HFFc6 (cell line): ENCODE measurements at regions not wholly inside any gene's neighbourhood (a gene's known extent, or its start where the extent isn't known, plus 50 kb on each side); places are given as distances from the start of the nearest gene placed in this dataset.

Experiments
- DNase-seq: peaks from one replicate; pipeline ENCODE4 v3.0.0-alpha.2; 2018
- H3K27ac Mint-ChIP-seq: 2 replicates; pipeline ENCODE4 v1.8.0; 2020; ENCODE audit warnings: mild to moderate bottlenecking, mixed read lengths
- H3K27me3 Mint-ChIP-seq: 2 replicates; pipeline ENCODE4 v1.8.0; 2021; ENCODE audit warnings: mild to moderate bottlenecking, moderate library complexity, mixed read lengths; ENCODE audit not compliant: insufficient read depth
- H3K36me3 Mint-ChIP-seq: 2 replicates; pipeline ENCODE4 v1.8.0; 2021; ENCODE audit warnings: low read depth, mixed read lengths
- H3K4me1 Mint-ChIP-seq: 2 replicates; pipeline ENCODE4 v1.8.0; 2020; ENCODE audit warnings: low read depth, mixed read lengths
- H3K4me3 Mint-ChIP-seq: 2 replicates; pipeline ENCODE4 v1.8.0; 2020; ENCODE audit warnings: mild to moderate bottlenecking, moderate library complexity, mixed read lengths
- H3K9me3 Mint-ChIP-seq: 2 replicates; pipeline ENCODE4 v1.8.0; 2020; ENCODE audit warnings: mild to moderate bottlenecking, mixed read lengths
- TF ChIP-seq, protein P1 (sequence below): fragments of 200-600 bp; sonication (generic); IDR thresholded peaks from 2 replicates; pipeline ENCODE4 v1.5.0; 2021; ENCODE audit warnings: antibody characterized with exemption, mild to moderate bottlenecking

DNA sequence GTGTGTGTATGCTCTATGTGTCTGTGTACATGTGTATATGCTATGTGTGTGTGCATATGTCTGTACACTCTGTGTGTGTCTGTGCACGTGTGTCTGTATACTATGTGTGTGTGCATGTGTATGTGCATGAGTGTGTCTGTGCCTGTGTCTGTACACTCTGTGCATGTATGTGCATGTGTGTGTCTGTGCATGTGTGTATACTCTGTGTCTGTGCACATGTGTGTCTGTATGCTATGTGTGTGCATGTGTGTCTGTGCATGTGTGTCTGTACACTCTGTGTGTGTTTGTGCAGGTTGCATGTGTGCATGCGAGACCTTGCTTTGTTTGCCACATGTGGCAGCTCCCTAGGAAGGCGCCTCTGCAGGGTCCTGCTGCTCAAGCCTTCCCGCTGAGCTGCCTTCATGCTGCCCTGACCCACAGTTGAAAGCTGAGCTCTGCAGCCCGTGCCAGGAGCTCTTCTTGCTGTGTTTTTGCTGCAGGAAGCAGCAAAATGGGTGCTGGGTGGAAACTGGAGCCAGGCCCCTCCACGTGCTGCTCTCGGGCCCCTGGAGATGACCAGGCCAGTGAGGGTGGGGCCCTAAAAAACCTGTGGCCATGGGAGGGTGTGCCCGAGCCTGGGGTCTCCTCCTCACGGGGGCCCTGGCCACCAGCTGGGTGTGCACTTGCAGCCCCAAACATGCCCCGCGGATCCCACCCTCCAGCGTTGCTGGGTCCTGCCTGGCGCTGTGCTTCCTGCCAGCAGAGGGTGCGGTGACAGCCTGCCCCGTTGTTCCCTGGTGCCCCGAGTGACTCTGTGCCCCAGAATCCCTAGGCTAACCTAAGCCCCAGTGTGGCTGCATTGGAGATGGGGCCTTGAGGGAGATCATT is 109.1 kb downstream of the DACT2 start:
- no peaks in the 10 kb centered on the region for H3K4me1 Mint-ChIP-seq
- no peak overlapping the region for H3K27ac Mint-ChIP-seq

DNA sequence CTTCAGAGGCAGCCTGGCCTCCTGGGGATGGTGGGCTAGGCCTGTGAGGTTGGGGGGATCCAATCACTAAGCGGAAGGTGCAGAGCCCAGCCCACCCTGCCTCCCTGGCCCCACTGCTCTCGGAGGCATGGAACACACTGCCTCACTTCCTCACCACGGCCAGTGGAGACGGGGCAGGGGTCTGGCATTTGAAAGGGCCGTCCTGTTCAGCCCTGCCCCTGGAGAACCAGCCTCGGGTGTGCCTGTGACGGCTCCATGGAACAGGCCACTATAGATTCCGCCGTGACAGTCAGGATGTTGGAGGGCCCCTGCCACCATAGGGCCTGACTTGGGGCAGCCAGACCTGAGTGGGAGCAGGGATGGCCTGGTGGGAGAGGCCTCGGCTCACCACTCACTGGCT is 110.2 kb downstream of the DACT2 start:
- Mint-ChIP-seq H3K4me1 (no peaks in the 10 kb centered on the region), H3K27me3 (peaks cover 2% of the 10 kb centered on the region; the same call in 1 of the 2 replicates), H3K9me3 (peaks cover 52% of the 10 kb centered on the region), H3K4me3 (no peak overlapping the region), H3K27ac (no peak overlapping the region), H3K36me3 (peaks cover 6% of the 10 kb centered on the region; the same call in 1 of the 2 replicates)
- TF ChIP-seq, protein P1, sequence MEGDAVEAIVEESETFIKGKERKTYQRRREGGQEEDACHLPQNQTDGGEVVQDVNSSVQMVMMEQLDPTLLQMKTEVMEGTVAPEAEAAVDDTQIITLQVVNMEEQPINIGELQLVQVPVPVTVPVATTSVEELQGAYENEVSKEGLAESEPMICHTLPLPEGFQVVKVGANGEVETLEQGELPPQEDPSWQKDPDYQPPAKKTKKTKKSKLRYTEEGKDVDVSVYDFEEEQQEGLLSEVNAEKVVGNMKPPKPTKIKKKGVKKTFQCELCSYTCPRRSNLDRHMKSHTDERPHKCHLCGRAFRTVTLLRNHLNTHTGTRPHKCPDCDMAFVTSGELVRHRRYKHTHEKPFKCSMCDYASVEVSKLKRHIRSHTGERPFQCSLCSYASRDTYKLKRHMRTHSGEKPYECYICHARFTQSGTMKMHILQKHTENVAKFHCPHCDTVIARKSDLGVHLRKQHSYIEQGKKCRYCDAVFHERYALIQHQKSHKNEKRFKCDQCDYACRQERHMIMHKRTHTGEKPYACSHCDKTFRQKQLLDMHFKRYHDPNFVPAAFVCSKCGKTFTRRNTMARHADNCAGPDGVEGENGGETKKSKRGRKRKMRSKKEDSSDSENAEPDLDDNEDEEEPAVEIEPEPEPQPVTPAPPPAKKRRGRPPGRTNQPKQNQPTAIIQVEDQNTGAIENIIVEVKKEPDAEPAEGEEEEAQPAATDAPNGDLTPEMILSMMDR, result no peak
- DNase-seq, result no peak

More for the DNA sequence above, 109.1 kb downstream of the DACT2 start:
- peaks cover 2% of the 10 kb centered on the region; the same call in 1 of the 2 replicates for H3K27me3 Mint-ChIP-seq
- TF ChIP-seq, protein P1, result no peak
- DNase-seq, result no peak
- no peak overlapping the region for H3K4me3 Mint-ChIP-seq
- H3K9me3 Mint-ChIP-seq, result peaks cover 62% of the 10 kb centered on the region
- H3K36me3 Mint-ChIP-seq, result peaks cover 11% of the 10 kb centered on the region; the same call in 1 of the 2 replicates

DNA sequence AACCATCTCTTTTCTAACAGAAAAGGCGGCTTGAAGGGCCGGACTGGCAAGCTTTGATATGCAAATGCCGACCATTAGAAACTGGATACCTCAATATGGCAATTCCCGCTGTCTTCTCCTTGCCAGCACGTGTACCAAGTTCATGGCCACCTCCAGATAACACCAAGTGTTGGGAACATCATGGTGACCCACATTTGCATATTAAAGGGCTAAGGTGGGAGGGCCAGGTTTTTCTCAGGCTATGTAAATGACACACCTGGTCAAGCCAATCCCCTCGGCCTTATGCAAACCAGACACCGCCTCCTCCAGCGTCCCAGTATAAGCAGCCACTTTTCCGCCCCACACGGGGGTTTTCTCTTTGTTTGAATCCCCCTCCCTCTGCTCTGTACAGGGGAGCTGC is 110.7 kb downstream of the DACT2 start:
- peaks cover 50% of the 10 kb centered on the region for H3K9me3 Mint-ChIP-seq
- peaks cover 2% of the 10 kb centered on the region; the same call in 1 of the 2 replicates for H3K27me3 Mint-ChIP-seq
- H3K36me3 Mint-ChIP-seq, result peaks cover 6% of the 10 kb centered on the region; the same call in 1 of the 2 replicates
- H3K27ac Mint-ChIP-seq, result no peak overlapping the region
- TF ChIP-seq, protein P1, result no peak
- no peak for DNase-seq
- no peak overlapping the region for H3K4me3 Mint-ChIP-seq
- no peaks in the 10 kb centered on the region for H3K4me1 Mint-ChIP-seq

DNA sequence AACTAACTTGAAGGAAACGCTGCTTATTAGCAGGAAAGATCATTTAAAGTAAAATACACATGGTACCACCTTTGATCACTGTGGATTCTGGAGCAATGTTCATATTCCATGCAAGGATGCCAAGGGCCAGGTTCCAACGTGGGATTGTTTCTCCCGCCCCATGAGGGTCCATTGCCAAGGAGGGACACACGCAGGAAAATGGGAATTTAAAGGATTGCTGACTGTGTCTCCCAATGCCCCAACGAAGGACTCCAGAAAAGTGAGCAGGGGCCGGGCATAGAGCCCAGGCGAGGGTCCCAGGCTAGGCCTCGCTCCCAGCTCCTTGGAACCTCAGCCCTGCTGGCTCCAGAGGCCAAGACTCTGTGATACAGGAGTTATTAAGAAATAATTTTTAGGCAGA is 111.2 kb downstream of the DACT2 start:
- H3K27me3 Mint-ChIP-seq, result peaks cover under 1% of the 10 kb centered on the region; the same call in 1 of the 2 replicates
- no peak overlapping the region for H3K4me3 Mint-ChIP-seq
- no peak for DNase-seq
- TF ChIP-seq, protein P1, result no peak
- no peaks in the 10 kb centered on the region for H3K4me1 Mint-ChIP-seq
- no peak overlapping the region for H3K27ac Mint-ChIP-seq
- peaks cover 46% of the 10 kb centered on the region for H3K9me3 Mint-ChIP-seq
- H3K36me3 Mint-ChIP-seq, result peaks cover 6% of the 10 kb centered on the region; the same call in 1 of the 2 replicates

DNA sequence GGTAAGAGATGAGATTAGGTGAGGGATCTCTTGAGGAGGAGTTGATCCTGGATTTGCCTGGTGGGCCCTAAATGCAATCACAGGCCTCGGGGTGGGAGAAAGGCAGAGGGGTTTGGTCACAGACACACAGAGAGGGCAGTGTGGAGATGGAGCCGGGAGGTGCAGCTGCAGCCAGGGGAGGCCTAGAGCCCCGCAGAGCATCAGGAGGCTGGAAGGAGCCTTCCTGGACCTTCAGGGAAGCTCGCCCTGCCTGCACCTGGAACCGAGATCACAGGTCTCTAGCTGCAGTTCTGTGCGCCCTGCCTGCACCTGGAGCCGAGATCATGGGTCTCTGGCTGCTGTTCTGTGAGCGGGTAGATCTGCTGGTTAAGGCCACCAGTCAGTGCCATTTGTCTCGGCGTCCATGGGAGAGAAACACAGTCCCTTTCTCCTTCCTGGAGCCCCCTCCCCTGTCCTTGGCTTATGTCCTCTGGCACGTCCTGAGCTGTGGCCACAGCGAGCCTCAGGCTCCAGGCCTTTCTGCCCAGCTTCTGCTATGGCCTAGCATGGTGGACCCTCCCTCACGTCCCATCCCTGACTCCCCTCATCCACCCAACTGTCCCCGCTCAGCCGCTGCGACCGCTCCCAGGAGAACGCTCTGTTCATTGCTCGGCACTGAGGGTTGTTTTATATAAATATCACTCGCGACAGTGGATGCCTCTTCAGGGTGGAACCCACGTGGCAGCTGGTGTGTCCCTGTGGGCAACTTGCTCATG is 112.0 kb downstream of the DACT2 start:
- peaks cover 6% of the 10 kb centered on the region; the same call in 1 of the 2 replicates for H3K36me3 Mint-ChIP-seq

More for the DNA sequence above, 112.0 kb downstream of the DACT2 start:
- TF ChIP-seq, protein P1, result no peak
- Mint-ChIP-seq H3K9me3 (peaks cover 46% of the 10 kb centered on the region), H3K27me3 (no peaks in the 10 kb centered on the region; the same call in 1 of the 2 replicates), H3K27ac (no peak overlapping the region), H3K4me3 (no peak overlapping the region), H3K4me1 (no peaks in the 10 kb centered on the region)
- DNase-seq, result no peak
